ENCODE measurements at regions not wholly inside any gene's neighbourhood (a gene's known extent, or its start where the extent isn't known, plus 50 kb on each side); places are given as distances from the start of the nearest gene placed in this dataset.

DNA sequence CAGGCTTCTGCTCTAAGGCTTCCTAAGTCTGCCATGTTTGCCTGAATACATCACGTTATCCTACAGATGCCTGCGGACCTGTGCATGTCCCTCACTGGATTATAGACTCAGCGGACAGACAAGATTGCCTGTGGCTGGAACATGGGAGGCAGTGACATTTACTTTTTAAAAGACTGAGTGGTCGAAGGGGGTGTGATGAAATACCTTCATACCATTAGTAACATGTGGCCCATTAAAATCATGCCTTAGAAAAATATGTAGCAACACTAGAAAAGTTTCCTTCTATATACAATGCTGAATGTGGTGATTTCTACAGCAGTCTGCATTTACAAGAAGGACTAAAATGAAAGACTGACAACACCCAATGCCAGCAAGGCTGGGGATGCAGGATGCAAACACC lies 154.4 kb downstream of the ASB1 start:
- DNase-seq (ENCODE audit: low read depth), result no peak

DNA sequence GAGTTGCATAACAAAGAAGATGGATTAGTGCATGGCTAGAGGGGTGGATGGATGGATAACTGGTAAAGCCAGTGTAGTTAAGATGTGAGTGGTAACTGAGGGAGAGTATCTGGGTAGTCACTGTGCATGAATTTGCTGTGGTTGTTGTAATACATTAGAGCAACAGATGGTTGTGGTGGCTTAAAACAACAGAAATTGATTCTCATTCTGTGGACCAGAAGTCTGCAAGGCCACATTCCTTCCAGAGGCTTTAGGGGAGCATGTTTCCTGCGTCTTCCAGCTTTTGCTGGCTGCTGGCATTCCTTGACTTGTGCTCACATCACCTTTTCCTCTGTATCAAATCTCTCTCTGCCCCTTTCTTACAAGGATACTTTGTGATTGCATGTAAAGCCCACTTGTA lies 155.4 kb downstream of the ASB1 start:
- DNase-seq (ENCODE audit: low read depth), result peak; percentile 32

DNA sequence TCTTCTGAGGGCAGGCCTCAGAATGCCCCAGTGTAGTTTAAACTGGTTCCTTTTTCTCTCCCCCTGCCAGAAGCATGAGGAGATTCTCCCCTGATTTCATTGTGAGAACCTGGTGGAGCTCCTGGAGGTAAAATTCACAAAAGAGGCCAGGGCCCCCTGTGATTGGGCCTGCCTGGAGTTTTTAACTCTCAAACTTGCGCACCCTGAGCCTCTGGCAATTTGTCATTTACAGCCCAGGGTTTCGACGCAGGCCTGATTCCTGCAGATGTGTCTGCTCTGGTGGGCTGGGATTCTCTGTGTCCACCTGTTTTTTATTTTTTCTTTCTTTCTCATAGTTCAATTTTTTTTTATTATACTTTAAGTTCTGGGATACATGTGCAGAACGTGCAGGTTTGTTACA lies 157.9 kb downstream of the ASB1 start:
- DNase-seq (ENCODE audit: low read depth), result no peak

DNA sequence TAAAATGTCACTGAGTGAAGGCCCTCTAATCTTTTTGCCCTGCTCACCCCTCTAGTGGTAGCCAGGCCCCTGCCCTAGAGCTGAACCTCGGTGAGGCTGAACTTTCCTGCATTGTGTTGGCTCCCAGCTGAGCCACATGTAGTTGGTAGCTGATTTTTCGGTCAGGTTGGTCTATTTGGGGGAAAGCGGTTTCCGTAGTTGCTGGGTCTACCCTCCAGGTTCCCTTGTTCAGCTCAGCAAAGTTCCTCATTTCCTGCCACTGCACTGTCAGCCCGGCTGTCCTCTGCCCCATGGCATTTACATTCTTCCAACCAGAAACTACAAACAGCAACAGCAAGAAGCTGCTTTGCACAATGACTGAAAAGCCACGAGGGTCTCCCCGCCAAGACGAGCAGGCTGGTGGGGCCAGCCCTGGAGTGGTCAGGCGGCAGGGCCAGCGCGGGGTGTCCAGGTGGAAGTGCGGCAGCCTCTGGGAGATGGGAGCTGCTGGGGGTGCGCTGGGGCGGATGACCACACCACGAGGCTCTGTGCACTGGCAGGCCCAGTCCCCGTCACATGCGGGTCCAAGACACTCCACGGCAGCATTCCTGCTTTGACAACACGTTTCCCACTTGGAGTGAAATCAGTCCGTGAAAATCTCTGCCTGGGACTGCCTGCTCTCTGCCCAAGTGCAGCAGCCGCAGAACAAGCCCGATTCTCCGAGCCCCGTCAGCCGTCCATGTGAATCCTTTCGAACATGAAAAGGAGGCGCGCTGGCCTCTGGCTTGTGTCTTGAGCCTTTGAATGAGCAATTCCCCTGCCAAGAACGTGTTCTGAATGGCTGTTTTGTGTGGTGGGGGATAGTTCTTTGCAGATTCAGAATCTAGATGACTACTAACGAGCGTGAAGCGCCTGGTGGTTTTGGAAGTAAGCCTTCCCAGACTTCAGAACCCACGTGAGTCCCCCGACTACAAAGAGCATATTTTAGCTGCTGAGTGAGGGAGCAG lies 159.4 kb downstream of the ASB1 start:
- no peak for DNase-seq (ENCODE audit: low read depth)

GRCh38 chr2:238586931-238587775 lies 160.4 kb downstream of the ASB1 start:
- no peak for DNase-seq (ENCODE audit: low read depth)

- no peak for DNase-seq (ENCODE audit: low read depth)
These were observed 161.3 kb downstream of the ASB1 start for GRCh38 chr2:238587776-238588660.

GRCh38 chr2:238589591-238590460 lies 163.1 kb downstream of the ASB1 start:
- no peak for DNase-seq (ENCODE audit: low read depth)

DNA sequence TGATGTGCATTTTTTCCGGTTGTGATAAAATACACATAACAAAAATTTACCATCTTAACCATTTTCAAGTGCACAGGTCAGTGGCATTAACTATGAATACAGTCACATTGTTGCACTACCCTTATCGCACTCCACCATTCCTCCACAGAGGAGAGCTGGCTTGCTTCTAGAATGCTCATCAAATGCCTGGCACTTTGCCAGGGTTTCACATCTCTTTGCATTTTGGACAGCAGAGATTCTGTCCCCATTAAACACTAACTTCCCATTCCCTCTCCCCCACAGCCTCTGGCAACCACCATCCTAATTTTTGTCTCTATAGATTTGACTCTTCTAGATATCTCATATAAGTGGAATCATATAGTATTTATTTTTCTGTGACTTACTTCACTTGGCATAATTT lies 165.0 kb downstream of the ASB1 start:
- DNase-seq (ENCODE audit: low read depth), result no peak

DNA sequence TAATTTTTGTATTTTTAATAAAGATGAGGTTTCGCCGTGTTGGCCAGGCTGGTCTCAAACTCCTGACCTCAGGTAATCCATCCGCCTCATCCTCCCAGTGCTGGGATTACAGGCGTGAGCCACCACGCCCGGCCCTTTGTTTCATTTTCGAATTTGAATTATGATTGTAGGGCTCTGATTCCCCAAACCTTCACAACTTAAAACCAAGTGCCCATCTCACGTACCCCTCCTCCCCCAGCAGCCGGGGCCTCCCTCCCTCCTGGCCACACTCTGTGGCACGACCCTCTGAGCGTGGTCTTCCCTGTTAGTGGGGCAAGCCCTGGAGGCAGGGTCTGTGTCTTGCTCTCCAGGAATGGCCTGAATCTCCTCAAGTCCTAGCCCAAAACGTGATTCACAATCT lies 166.5 kb downstream of the ASB1 start:
- no peak for DNase-seq (ENCODE audit: low read depth)

DNA sequence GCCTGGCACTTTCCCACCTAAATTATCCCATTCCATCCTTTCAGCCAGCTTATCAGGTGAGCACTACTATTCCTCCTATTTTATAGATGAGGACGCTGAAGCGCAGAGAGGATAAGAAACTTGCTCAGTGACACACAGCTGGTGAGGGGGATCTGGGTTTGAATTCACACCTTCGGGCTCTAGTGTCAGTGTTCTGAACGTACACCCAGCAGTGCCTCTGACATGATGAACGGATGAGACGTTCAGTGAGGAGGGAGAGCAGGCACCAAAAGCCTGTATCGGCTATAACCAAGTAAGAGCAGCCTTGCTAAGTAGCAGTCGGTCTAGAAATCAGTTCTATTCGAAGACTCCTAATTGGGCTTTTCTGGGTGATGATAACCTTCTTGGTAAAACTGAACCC lies 167.0 kb downstream of the ASB1 start:
- DNase-seq (ENCODE audit: low read depth), result no peak

DNA sequence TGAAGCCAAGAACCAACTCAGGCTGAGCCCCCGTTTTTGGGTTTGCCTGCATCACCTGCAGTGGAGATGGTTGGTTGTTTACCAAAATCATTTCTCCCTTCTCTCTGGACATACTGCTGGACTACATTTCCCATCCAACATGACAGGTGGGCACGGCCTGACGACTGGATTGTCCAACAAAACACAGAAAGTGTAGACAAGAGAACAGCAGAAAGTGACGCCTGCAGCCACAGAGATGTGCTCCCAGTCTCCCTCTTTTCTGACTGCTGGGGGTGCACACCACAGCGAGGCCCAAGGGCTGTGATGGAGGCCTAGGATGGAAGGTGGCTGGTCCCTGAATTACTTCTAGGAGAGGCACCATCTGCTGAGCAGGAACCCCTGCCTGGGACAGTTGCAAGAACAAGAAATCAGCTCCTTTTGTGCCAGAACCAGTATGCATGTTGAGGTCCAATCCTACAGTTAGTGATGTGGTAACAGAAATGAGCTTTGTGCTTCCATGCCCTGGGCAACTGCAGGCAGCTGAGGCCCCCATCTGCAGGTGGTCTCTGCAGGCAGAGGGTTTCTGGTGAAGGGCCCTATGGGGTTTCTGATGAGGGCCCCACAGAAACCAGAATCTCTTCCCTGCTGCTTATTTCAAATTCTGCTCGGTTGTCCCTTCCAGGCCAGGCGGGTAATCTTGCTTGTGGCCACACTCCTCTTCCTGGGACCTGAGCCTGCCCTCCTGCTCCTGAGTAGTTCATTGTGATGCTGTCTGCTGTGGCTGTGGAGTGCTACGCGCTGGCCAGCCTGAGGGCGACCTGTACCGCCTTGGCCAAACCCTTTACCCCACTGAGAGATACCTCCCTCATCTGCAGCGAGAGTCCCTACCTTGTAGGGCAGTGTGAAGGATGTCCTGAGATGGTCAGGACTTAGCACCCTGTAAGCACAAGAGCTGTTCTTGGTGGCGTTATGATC lies 168.3 kb downstream of the ASB1 start:
- DNase-seq (ENCODE audit: low read depth), result no peak

- no peak for DNase-seq (ENCODE audit: low read depth)
These were observed 169.2 kb downstream of the ASB1 start for GRCh38 chr2:238595750-238596570.

- DNase-seq (ENCODE audit: low read depth), result peak; percentile 74
These were observed 170.1 kb downstream of the ASB1 start for GRCh38 chr2:238596571-238597551.

DNA sequence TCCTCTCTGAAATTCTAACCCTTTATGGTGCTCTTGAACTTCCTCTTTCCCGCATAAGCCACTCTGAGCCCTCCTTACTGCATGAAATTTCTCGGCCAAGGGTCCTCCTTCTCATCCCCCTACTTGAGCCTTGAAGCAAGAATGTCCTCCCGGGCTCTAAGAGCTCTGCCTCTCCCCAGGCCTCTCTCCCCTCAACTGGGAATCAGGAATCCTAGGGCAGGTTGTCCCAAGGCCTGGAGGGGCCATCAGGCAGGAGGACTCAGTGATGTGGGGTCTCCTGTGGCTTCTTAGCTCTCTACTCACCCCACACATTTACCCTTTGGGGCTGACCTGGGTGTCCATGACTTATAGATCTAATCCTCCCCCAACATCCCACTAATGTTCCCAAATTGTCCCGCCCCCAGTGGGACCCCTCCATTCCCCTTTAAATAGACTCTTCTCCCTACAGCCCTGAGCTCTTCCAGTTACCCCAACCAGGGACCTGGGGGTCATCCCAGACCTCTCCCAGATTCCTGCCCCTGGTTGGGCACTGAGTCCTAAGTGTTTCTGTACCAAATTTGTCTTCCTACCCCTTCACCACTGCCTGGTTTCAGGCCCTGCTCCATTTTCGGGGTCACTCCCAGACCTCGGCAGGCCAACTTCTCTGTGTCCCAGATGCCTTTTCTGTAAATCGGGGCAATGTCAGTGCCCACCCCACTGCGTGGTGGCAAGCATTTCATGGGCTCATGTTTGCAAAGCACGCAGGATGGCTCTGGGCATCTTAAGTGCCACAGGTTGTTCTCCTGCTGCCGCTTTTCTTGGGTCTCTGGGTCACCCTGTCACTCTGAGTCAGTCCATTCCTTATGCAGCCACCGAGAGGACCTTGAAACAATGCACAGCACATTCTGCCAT lies 171.2 kb downstream of the ASB1 start:
- no peak for DNase-seq (ENCODE audit: low read depth)

- no peak for DNase-seq (ENCODE audit: low read depth)
These were observed 172.2 kb downstream of the ASB1 start for GRCh38 chr2:238598802-238599530.
